SIG-M5 treated with dmso at 0.1 percent for 504 hours (cell line): ENCODE measurements at regions not wholly inside any gene's neighbourhood (a gene's known extent, or its start where the extent isn't known, plus 50 kb on each side); places are given as distances from the start of the nearest gene placed in this dataset.
"Not testable (repeated sequence)": the region's sequence is repeated elsewhere in the genome, so short reads cannot be mapped to it uniquely, and the experiment has no call there.

Experiments used
- DNase-seq: peaks from one replicate; lab custom pipeline; 2025; ENCODE audit not compliant: unreplicated experiment; lab: John Stamatoyannopoulos, UW

GRCh38 chr4:85018983-85019382, 52.5 kb upstream of the WDFY3 start:
- DNase-seq: no peak

- no peak for DNase-seq
Measured at GRCh38 chr4:85019411-85019810, 52.9 kb upstream of the WDFY3 start.

- DNase-seq: no peak
Measured at GRCh38 chr4:85024671-85025070, 58.2 kb upstream of the WDFY3 start.

- DNase-seq: no peak
Measured at GRCh38 chr4:85028910-85029309, 62.4 kb upstream of the WDFY3 start.

GRCh38 chr4:85029453-85029852, 63.0 kb upstream of the WDFY3 start:
- DNase-seq: no peak

GRCh38 chr4:85030156-85030555, 63.7 kb upstream of the WDFY3 start:
- no peak for DNase-seq

GRCh38 chr4:85033838-85034237, 67.3 kb upstream of the WDFY3 start:
- not testable (repeated sequence) for DNase-seq

GRCh38 chr4:85039526-85039925, 73.0 kb upstream of the WDFY3 start:
- no peak for DNase-seq

- not testable (repeated sequence) for DNase-seq
Measured at GRCh38 chr4:85043812-85044496, 77.5 kb upstream of the WDFY3 start.

- no peak for DNase-seq
Measured at GRCh38 chr4:85050736-85051135, 84.2 kb upstream of the WDFY3 start.

GRCh38 chr4:85051526-85051925, 85.0 kb upstream of the WDFY3 start:
- no peak for DNase-seq

GRCh38 chr4:85054925-85055324, 88.4 kb upstream of the WDFY3 start:
- not testable (repeated sequence) for DNase-seq

GRCh38 chr4:85058551-85058950, 92.1 kb upstream of the WDFY3 start:
- no peak for DNase-seq

- DNase-seq: no peak
Measured at GRCh38 chr4:85061974-85062373, 95.5 kb upstream of the WDFY3 start.

- DNase-seq: no peak
Measured at GRCh38 chr4:85062466-85062865, 96.0 kb upstream of the WDFY3 start.

- DNase-seq: no peak
Measured at GRCh38 chr4:85067342-85067741, 100.9 kb upstream of the WDFY3 start.

GRCh38 chr4:85078016-85078415, 111.5 kb upstream of the WDFY3 start:
- no peak for DNase-seq

- no peak for DNase-seq
Measured at GRCh38 chr4:85081196-85081595, 114.7 kb upstream of the WDFY3 start.

- peak; percentile 24 for DNase-seq
Measured at GRCh38 chr4:85084371-85085094, 118.0 kb upstream of the WDFY3 start.

GRCh38 chr4:85086721-85087120, 120.2 kb upstream of the WDFY3 start:
- no peak for DNase-seq

GRCh38 chr4:85092536-85092935, 126.0 kb upstream of the WDFY3 start:
- no peak for DNase-seq

GRCh38 chr4:85092943-85093342, 126.5 kb upstream of the WDFY3 start:
- DNase-seq: no peak

- no peak for DNase-seq
Measured at GRCh38 chr4:85094735-85095134, 128.2 kb upstream of the WDFY3 start.
